Psoas muscle (tissue), 7 donors: ENCODE measurements at regions not wholly inside any gene's neighbourhood (a gene's known extent, or its start where the extent isn't known, plus 50 kb on each side); places are given as distances from the start of the nearest gene placed in this dataset.

Source experiments
- ATAC-seq, 4 donors: fragments of 200-7000 bp; cut with Tn5 transposase; one replicate each; pipeline ENCODE4 v1.9.1; 2020; ENCODE audit warnings: moderate library complexity in 3 of 4, mild to moderate bottlenecking in 2 of 4
- DNase-seq, 2 donors: peaks; one replicate each; pipeline ENCODE4 v3.0.0-alpha.2; 2020
- H3K27ac ChIP-seq: fragments of 200-600 bp; one replicate; pipeline ENCODE4 v1.8.0; 2022
- H3K27me3 ChIP-seq, 3 donors: fragments of 200-600 bp in 1 of 3; one replicate each; pipeline versions ENCODE4 v1.6.1 to v1.8.0; 2013 to 2022; ENCODE audit warnings: low read length in 2 of 3, mild to moderate bottlenecking in 2 of 3, moderate library complexity in 1 of 3; ENCODE audit not compliant: insufficient read depth in 3 of 3
- H3K36me3 ChIP-seq, 2 donors: fragments of 200-600 bp in 1 of 2; one replicate each; pipeline versions ENCODE4 v1.6.1 to v1.8.0; 2013 to 2022; ENCODE audit warnings: low read depth in 1 of 2, mild to moderate bottlenecking in 1 of 2, moderate library complexity in 1 of 2; ENCODE audit not compliant: insufficient read depth in 1 of 2
- H3K4me1 ChIP-seq: fragments of 200-600 bp; one replicate; pipeline ENCODE4 v1.8.0; 2022
- H3K4me3 ChIP-seq: fragments of 200-600 bp; one replicate; pipeline ENCODE4 v1.8.0; 2022; ENCODE audit warnings: mild to moderate bottlenecking
- H3K9me3 ChIP-seq: fragments of 200-600 bp; one replicate; pipeline ENCODE4 v1.8.0; 2022
- WGBS, 3 donors: extraction: QIAGEN DNeasy Blood & Tissue Kit; methylation state at CpG; one replicate each; pipeline versions ENCODE4 v1.1.6 to v1.1.7; 2013; 5-methylcytosine and 5-hydroxymethylcytosine counted together
- intact Hi-C, 2 donors: fragments of 100-400 bp; cut with DNase I; formaldehyde crosslinking; loops; one replicate each; pipeline versions ENCODE4 v1.11.0 to v1.14.2; 2022
- TF ChIP-seq, protein P1 (sequence below): fragments of 200-600 bp; IDR thresholded peaks from one replicate; pipeline ENCODE4 v1.8.0; 2022; ENCODE audit warnings: antibody characterized with exemption
- donor health status: healthy with polysubstance abuse.
- donor health status: DM: no; HTN: no; CAD: no; lungs with moderate emphysema.
- donor health status: Bipolar disorder and iron deficiency.
- donor health status: healthy.
- donor health status: DM: yes; HTN: yes; CAD: no.
- donor health status: DM: no; HTN: no; CAD: no.
- donor health status: DM: yes; HTN: yes; CAD: no.

DNA sequence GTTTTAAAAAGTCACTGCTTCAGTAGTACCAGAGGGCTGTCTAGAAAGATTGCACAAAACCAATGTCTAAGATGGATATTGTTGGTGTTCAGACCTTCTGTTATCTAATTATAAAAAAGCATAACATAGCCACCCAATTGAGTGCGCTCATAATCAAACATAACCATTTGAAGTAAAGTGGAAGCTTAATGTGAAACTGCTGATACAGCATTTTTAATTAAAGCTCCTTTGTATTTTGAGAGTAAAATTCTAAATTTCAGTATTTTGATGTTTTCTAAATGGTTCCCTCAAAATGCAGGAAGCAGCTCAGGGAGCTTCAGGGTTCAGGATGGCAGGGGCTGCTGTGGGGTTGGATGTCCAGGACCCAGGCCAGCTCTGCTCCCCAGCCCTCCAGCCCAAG lies 291.8 kb upstream of the ZFP64 start:
- TF ChIP-seq, protein P1, sequence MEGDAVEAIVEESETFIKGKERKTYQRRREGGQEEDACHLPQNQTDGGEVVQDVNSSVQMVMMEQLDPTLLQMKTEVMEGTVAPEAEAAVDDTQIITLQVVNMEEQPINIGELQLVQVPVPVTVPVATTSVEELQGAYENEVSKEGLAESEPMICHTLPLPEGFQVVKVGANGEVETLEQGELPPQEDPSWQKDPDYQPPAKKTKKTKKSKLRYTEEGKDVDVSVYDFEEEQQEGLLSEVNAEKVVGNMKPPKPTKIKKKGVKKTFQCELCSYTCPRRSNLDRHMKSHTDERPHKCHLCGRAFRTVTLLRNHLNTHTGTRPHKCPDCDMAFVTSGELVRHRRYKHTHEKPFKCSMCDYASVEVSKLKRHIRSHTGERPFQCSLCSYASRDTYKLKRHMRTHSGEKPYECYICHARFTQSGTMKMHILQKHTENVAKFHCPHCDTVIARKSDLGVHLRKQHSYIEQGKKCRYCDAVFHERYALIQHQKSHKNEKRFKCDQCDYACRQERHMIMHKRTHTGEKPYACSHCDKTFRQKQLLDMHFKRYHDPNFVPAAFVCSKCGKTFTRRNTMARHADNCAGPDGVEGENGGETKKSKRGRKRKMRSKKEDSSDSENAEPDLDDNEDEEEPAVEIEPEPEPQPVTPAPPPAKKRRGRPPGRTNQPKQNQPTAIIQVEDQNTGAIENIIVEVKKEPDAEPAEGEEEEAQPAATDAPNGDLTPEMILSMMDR, result no peak
- WGBS, 3 donors, result 86 to 100% (median 98%) methylated on average over 1 of the region's 1 CpG
- intact Hi-C loops, result no loop called here
- H3K4me3 ChIP-seq, result no peak overlapping the region
- H3K4me1 ChIP-seq, result no peaks in the 10 kb centered on the region
- DNase-seq (no peak), ATAC-seq (no peak)
- H3K36me3 ChIP-seq, result no peaks in the 10 kb centered on the region
- no peaks in the 10 kb centered on the region for H3K9me3 ChIP-seq
- H3K27me3 ChIP-seq, result no peaks in the 10 kb centered on the region
- H3K27ac ChIP-seq, result no peak overlapping the region

DNA sequence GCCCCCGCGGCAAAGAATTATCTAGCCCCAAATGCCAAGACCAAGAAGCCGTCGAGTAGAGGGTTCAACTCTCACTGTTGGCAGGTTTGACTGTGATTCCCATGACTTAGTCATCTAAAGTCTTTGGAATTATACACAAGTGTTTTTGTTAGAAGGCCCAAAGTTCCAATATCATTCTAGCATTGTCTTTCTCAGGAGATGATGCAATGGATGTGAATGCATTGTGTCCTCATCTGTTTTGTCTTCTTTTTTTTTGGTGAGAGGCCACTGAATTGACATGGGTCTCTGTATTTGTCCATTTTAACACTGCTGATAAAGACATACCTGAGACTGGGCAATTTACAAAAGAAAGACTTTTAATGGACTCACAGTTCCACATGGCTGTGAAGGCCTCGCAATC lies 290.5 kb upstream of the ZFP64 start:
- Histone ChIP-seq H3K27ac (no peak overlapping the region), H3K4me1 (no peaks in the 10 kb centered on the region), H3K4me3 (no peak overlapping the region), H3K9me3 (no peaks in the 10 kb centered on the region), H3K27me3 (no peaks in the 10 kb centered on the region), H3K36me3 (no peaks in the 10 kb centered on the region)
- ATAC-seq (no peak), DNase-seq (no peak)
- TF ChIP-seq, protein P1, result no peak
- intact Hi-C loops, result no loop called here
- WGBS, 3 donors, result 86 to 98% (median 87%) methylated on average over 5 of the region's 5 CpGs

DNA sequence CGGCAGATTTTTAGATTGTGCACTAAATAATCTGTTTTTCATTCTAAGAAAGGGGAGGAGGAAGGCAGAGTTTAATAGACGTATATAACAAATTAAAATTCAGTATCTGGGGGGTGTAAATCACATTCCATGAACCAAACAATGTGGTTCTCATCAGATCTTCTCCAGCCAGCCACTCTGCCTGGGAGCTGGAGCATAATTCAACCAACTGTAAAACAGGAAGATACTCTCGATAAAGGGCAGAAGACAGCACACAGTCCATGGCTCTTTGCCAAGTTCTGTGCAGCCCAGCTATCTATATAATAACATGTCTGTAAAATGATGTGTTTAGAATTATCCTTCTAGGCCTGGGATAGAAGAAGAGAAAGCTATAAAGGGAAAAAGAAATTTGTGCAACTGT lies 289.9 kb upstream of the ZFP64 start:
- intact Hi-C loops, result no loop called here
- 48 to 69% (median 61%) methylated on average over 3 of the region's 3 CpGs for WGBS, 3 donors
- TF ChIP-seq, protein P1, result no peak
- H3K4me3 ChIP-seq, result no peak overlapping the region
- DNase-seq (no peak), ATAC-seq (no peak)
- no peaks in the 10 kb centered on the region for H3K27me3 ChIP-seq
- H3K36me3 ChIP-seq, result no peaks in the 10 kb centered on the region
- no peak overlapping the region for H3K27ac ChIP-seq
- H3K9me3 ChIP-seq, result no peaks in the 10 kb centered on the region
- no peaks in the 10 kb centered on the region for H3K4me1 ChIP-seq

DNA sequence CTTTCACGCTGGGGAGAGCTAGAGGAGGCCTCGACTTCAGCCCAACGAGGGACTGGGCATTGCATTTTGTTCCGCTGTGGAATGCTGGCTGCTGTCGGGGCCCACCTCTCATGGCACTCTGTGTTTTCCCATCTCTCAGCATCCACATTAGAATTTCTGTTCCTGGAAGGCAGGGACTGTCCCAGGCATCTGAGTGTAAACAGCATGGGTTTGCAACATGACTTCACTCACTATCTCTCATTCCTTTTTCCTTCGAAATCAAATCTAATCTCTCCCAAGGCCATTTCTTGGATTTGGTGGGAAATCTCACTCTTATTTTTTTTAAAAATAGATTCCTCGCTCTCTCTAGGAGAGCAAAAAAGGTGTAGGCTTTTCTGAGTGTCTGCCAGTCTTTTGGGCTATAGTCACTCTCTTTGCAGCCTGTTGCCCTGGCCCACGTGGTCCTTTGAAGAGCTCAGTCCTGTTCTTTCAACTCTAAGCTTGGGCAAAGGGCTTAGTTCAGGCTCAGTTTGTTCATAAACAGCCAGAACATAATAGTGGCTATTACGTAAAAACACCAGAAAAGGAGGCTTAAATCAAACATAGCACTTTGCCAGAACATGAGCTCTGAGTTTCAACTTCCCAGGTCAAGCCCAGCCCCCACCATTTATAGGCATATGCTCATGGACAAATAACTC lies 284.6 kb upstream of the ZFP64 start:
- WGBS, 3 donors, result 62 to 74% (median 65%) methylated on average over 9 of the region's 9 CpGs
- Histone ChIP-seq H3K27ac (no peak overlapping the region), H3K36me3 (no peaks in the 10 kb centered on the region), H3K4me3 (no peak overlapping the region), H3K9me3 (no peaks in the 10 kb centered on the region), H3K27me3 (no peaks in the 10 kb centered on the region), H3K4me1 (no peaks in the 10 kb centered on the region)
- TF ChIP-seq, protein P1, result no peak
- DNase-seq, result no peak
- intact Hi-C loops, result no loop called here
- no peak for ATAC-seq

DNA sequence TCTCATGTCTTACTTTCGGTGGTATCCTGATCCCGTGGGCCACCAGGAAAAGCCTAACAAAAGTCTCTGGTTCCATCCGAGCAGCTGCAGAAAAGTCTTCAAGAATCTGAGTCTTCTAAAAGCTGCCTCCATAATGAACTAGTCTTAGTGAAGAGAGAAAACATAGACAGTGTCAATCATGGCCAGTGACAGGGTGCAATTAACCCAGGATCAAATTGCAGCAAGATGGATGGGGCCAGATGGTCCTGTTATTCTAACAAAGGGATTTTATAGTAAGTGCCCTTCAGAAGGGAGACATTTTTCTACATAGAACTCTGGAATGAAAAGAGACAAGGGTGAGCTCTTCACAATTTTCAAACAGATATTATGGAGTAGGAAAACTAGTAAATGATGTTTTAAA lies 281.6 kb upstream of the ZFP64 start:
- intact Hi-C loops, result no loop called here
- Histone ChIP-seq H3K27me3 (peaks cover 0 to 3% (median 0%) of the 10 kb centered on the region in 3 donors), H3K27ac (no peak overlapping the region), H3K4me1 (no peaks in the 10 kb centered on the region), H3K36me3 (no peaks in the 10 kb centered on the region), H3K4me3 (no peak overlapping the region), H3K9me3 (no peaks in the 10 kb centered on the region)
- ATAC-seq, result no peak
- no peak for DNase-seq
- 29 to 31% (median 31%) methylated on average over 3 of the region's 3 CpGs for WGBS, 3 donors
- TF ChIP-seq, protein P1, result no peak
